Peyer's patch (tissue), 4 donors: ENCODE measurements at regions not wholly inside any gene's neighbourhood (a gene's known extent, or its start where the extent isn't known, plus 50 kb on each side); places are given as distances from the start of the nearest gene placed in this dataset.

Experiments used
- POLR2A ChIP-seq, 2 donors: fragments of 450-650 bp; IDR thresholded peaks; one replicate each; pipeline ENCODE4 v1.5.1; 2017; ENCODE audit warnings: antibody characterized with exemption in 2 of 2, mild to moderate bottlenecking in 2 of 2, moderate library complexity in 2 of 2
- TF ChIP-seq, protein P1 (sequence below), 6 experiments: fragments of 450-650 bp in 4 of 6; fragments of 200-600 bp in 2 of 6; sonication (generic) in 1 of 6; IDR thresholded peaks; one replicate each; pipeline ENCODE4 v1.5.1; 2017 to 2019; ENCODE audit warnings: antibody characterized with exemption in 6 of 6, mild to moderate bottlenecking in 3 of 6, moderate library complexity in 1 of 6

DNA sequence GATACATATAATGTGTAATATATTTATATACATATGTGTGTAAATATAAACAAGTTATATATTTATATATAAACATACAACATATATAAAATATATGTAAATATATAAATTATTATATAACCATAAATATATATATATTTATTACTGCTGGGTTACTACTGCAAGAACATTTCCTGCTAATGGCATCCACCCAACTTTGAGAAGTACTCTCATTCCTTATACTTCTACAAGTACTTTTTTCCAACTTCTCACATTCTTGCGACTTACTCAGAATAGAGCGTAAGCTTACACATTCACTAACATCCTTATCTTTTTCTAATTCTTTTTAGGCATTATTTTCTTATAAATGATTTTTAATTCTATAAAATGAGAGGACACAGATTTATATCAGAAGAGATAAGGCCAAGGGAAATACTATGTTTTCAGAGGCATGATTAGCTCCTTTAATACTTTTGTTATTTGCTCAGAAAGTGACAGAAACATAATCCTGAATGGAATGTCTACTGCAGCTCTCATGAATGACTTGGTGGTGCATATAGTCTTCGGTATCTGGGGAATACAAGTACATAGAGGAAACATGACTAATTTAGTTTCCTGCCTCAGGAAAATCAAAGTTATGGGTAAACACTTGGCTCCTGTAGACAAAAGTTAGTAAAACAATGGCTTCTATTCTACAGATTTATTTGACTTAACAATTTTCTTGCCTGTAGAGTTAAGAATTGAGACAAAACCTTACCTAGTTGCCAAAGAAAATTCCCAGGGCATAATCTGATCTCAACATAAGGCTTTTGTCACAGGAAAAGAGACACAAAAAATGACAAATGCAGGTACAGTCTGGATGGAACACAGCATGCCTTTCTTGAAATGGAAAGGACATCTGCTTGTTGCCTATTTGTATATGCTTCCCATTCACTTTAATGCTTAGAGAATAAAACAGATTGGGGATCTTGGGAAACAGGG, 453.9 kb downstream of the SQOR start:
- TF ChIP-seq, protein P1, sequence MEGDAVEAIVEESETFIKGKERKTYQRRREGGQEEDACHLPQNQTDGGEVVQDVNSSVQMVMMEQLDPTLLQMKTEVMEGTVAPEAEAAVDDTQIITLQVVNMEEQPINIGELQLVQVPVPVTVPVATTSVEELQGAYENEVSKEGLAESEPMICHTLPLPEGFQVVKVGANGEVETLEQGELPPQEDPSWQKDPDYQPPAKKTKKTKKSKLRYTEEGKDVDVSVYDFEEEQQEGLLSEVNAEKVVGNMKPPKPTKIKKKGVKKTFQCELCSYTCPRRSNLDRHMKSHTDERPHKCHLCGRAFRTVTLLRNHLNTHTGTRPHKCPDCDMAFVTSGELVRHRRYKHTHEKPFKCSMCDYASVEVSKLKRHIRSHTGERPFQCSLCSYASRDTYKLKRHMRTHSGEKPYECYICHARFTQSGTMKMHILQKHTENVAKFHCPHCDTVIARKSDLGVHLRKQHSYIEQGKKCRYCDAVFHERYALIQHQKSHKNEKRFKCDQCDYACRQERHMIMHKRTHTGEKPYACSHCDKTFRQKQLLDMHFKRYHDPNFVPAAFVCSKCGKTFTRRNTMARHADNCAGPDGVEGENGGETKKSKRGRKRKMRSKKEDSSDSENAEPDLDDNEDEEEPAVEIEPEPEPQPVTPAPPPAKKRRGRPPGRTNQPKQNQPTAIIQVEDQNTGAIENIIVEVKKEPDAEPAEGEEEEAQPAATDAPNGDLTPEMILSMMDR (IDR thresholded peaks at IDR 0.05): no peak
- no peak for TF ChIP-seq POLR2A (IDR thresholded peaks at IDR 0.05)
